ENCODE measurements at regions not wholly inside any gene's neighbourhood (a gene's known extent, or its start where the extent isn't known, plus 50 kb on each side); places are given as distances from the start of the nearest gene placed in this dataset.

GRCh38 chr5:166904571-166904970 is 1386.9 kb upstream of the WWC1 start:
- DNase-seq (ENCODE audit: low read depth, low spot score) (no peak), FAIRE-seq (no peak)
- H3K79me2 ChIP-seq (ENCODE audit: control insufficient read depth, insufficient read depth, low read length), result no peaks in the 10 kb centered on the region
- H3K4me2 ChIP-seq (ENCODE audit: control insufficient read depth, extremely low read depth, insufficient read depth, low read depth, low read length), result no peak overlapping the region
- no peak overlapping the region for H3K4me3 ChIP-seq (ENCODE audit: control insufficient read depth in 2 of 3, extremely low read depth in 1 of 3, insufficient read depth in 2 of 3, low read depth in 1 of 3, low read length in 3 of 3)
- no peaks in the 10 kb centered on the region for H3K9me3 ChIP-seq (ENCODE audit: control insufficient read depth, low read depth, low read length)
- no peak overlapping the region for H2AFZ ChIP-seq (ENCODE audit: control insufficient read depth, low read length)
- dilution Hi-C loops (cut with MboI; ENCODE audit: extremely low pct_ligation_motif_present, low sequenced_read_pairs), result no loop called here
- H4K20me1 ChIP-seq (ENCODE audit: control insufficient read depth, extremely low read depth, insufficient read depth, low read length), result no peaks in the 10 kb centered on the region
- no peak overlapping the region for H3K27ac ChIP-seq (ENCODE audit: control insufficient read depth, insufficient read depth, low read length)
- no peaks in the 10 kb centered on the region for H3K4me1 ChIP-seq (ENCODE audit: control insufficient read depth, extremely low read depth, insufficient read depth, low read length)
- no peak for TF ChIP-seq EZH2 (IDR thresholded peaks at IDR 0.05; ENCODE audit: low read length)
- TF ChIP-seq CTCF (optimal IDR thresholded peaks at IDR 0.05 in 1 of 3, IDR thresholded peaks at IDR 0.05 in 1 of 3, conservative IDR thresholded peaks at IDR 0.05 in 1 of 3; ENCODE audit: extremely low read depth in 1 of 3, insufficient read depth in 2 of 3, low read length in 3 of 3), result no peak
- no peaks in the 10 kb centered on the region for H3K9me1 ChIP-seq (ENCODE audit: control insufficient read depth, extremely low read depth, insufficient read depth, low read length)
- no peak overlapping the region for H3K9ac ChIP-seq (ENCODE audit: control insufficient read depth, extremely low read depth, insufficient read depth, low read length)
- H3K36me3 ChIP-seq (ENCODE audit: control insufficient read depth in 2 of 2, extremely low read depth in 1 of 2, insufficient read depth in 2 of 2, low read length in 2 of 2), result no peaks in the 10 kb centered on the region
- H3K27me3 ChIP-seq (ENCODE audit: control insufficient read depth, extremely low read depth, insufficient read depth, low read length), result no peaks in the 10 kb centered on the region

GRCh38 chr5:166906991-166907713 is 1384.3 kb upstream of the WWC1 start:
- dilution Hi-C loops (cut with MboI; ENCODE audit: extremely low pct_ligation_motif_present, low sequenced_read_pairs), result no loop called here
- Histone ChIP-seq H3K36me3 (ENCODE audit: control insufficient read depth in 2 of 2, extremely low read depth in 1 of 2, insufficient read depth in 2 of 2, low read length in 2 of 2) (no peaks in the 10 kb centered on the region), H3K27ac (ENCODE audit: control insufficient read depth, insufficient read depth, low read length) (no peak overlapping the region), H3K4me1 (ENCODE audit: control insufficient read depth, extremely low read depth, insufficient read depth, low read length) (no peaks in the 10 kb centered on the region), H3K9ac (ENCODE audit: control insufficient read depth, extremely low read depth, insufficient read depth, low read length) (no peak overlapping the region), H3K9me1 (ENCODE audit: control insufficient read depth, extremely low read depth, insufficient read depth, low read length) (no peaks in the 10 kb centered on the region), H4K20me1 (ENCODE audit: control insufficient read depth, extremely low read depth, insufficient read depth, low read length) (no peaks in the 10 kb centered on the region), H3K9me3 (ENCODE audit: control insufficient read depth, low read depth, low read length) (no peaks in the 10 kb centered on the region), H3K27me3 (ENCODE audit: control insufficient read depth, extremely low read depth, insufficient read depth, low read length) (no peaks in the 10 kb centered on the region), H3K79me2 (ENCODE audit: control insufficient read depth, insufficient read depth, low read length) (no peaks in the 10 kb centered on the region), H3K4me2 (ENCODE audit: control insufficient read depth, extremely low read depth, insufficient read depth, low read depth, low read length) (no peak overlapping the region), H2AFZ (ENCODE audit: control insufficient read depth, low read length) (no peak overlapping the region), H3K4me3 (ENCODE audit: control insufficient read depth in 2 of 3, extremely low read depth in 1 of 3, insufficient read depth in 2 of 3, low read depth in 1 of 3, low read length in 3 of 3) (no peak overlapping the region)
- TF ChIP-seq EZH2 (IDR thresholded peaks at IDR 0.05; ENCODE audit: low read length) (no peak), CTCF (optimal IDR thresholded peaks at IDR 0.05 in 1 of 3, IDR thresholded peaks at IDR 0.05 in 1 of 3, conservative IDR thresholded peaks at IDR 0.05 in 1 of 3; ENCODE audit: extremely low read depth in 1 of 3, insufficient read depth in 2 of 3, low read length in 3 of 3) (no peak)
- DNase-seq (ENCODE audit: low read depth, low spot score), result no peak
- FAIRE-seq, result no peak

All from keratinocyte (primary cell).